Smooth muscle cell (in vitro differentiated cells): ENCODE measurements at regions not wholly inside any gene's neighbourhood (a gene's known extent, or its start where the extent isn't known, plus 50 kb on each side); places are given as distances from the start of the nearest gene placed in this dataset.

Experiments used
- DNase-seq: peaks from one replicate; lab custom pipeline; 2025; ENCODE audit not compliant: unreplicated experiment; lab: John Stamatoyannopoulos, UW
- H2AFZ ChIP-seq: fragments of 200-600 bp; sonication (generic); 2 replicates; pipeline ENCODE4 v1.6.0; 2016; ENCODE audit warnings: antibody characterized with exemption, low read depth, mild to moderate bottlenecking
- H3F3A ChIP-seq: fragments of 200-600 bp; sonication (generic); 2 replicates; pipeline ENCODE4 v1.6.0; 2017; ENCODE audit warnings: antibody characterized with exemption, low read depth
- H3K27ac ChIP-seq: fragments of 200-600 bp; sonication (generic); 2 replicates; pipeline ENCODE4 v1.5.1; 2016; ENCODE audit warnings: low read depth, mild to moderate bottlenecking
- H3K27me3 ChIP-seq: fragments of 200-600 bp; sonication (generic); 2 replicates; pipeline ENCODE4 v1.6.1; 2016; ENCODE audit warnings: low read depth, mild to moderate bottlenecking
- H3K36me3 ChIP-seq: fragments of 200-600 bp; sonication (generic); 2 replicates; pipeline ENCODE4 v1.5.1; 2016; ENCODE audit warnings: low read depth
- H3K4me1 ChIP-seq: fragments of 200-600 bp; sonication (generic); 2 replicates; pipeline ENCODE4 v1.5.1; 2016; ENCODE audit warnings: low read depth
- H3K4me2 ChIP-seq: fragments of 200-600 bp; sonication (generic); 2 replicates; pipeline ENCODE4 v1.6.0; 2016; ENCODE audit warnings: mild to moderate bottlenecking
- H3K4me3 ChIP-seq: fragments of 200-600 bp; sonication (generic); 2 replicates; pipeline ENCODE4 v1.5.1; 2016; ENCODE audit warnings: mild to moderate bottlenecking
- H3K79me2 ChIP-seq: fragments of 200-600 bp; sonication (generic); 2 replicates; pipeline ENCODE4 v1.6.0; 2016; ENCODE audit warnings: low read depth, mild to moderate bottlenecking
- H3K9ac ChIP-seq: fragments of 200-600 bp; sonication (generic); 2 replicates; pipeline ENCODE4 v1.6.0; 2016; ENCODE audit warnings: low read depth
- H3K9me3 ChIP-seq: fragments of 200-600 bp; sonication (generic); replicated peaks from 2 replicates; pipeline ENCODE4 v1.5.1; 2016; ENCODE audit warnings: low read depth
- H4K20me1 ChIP-seq: fragments of 200-600 bp; sonication (generic); 2 replicates; pipeline ENCODE4 v1.6.0; 2016; ENCODE audit warnings: low read depth
- CTCF ChIP-seq: fragments of 200-600 bp; sonication (generic); IDR thresholded peaks from 2 replicates; pipeline ENCODE4 v1.5.1; 2017; ENCODE audit warnings: borderline replicate concordance, mild to moderate bottlenecking, antibody characterized with exemption; ENCODE audit not compliant: insufficient read depth, poor library complexity, severe bottlenecking
- WGBS: methylation state at CpG from one replicate; pipeline ENCODE4 v1.1.7; 2016; ENCODE audit warnings: low lambda C conversion rate; 5-methylcytosine and 5-hydroxymethylcytosine counted together

GRCh38 chr6:137705160-137706082 is 161.6 kb upstream of the TNFAIP3 start:
- Histone ChIP-seq H3K4me3 (no peak overlapping the region), H3F3A (no peaks in the 10 kb centered on the region), H2AFZ (peak overlapping the region; percentile 40), H3K4me2 (no peak overlapping the region), H3K36me3 (no peaks in the 10 kb centered on the region), H3K27ac (no peak overlapping the region), H3K9me3 (no peaks in the 10 kb centered on the region), H3K9ac (no peak overlapping the region), H3K79me2 (no peaks in the 10 kb centered on the region), H4K20me1 (no peaks in the 10 kb centered on the region), H3K27me3 (no peaks in the 10 kb centered on the region), H3K4me1 (no peaks in the 10 kb centered on the region)
- DNase-seq, result peak; percentile 27
- peak; percentile 86 for TF ChIP-seq CTCF
- WGBS, result 51% methylated on average over 11 of the region's 11 CpGs

GRCh38 chr6:137706083-137706750 is 160.8 kb upstream of the TNFAIP3 start:
- 74% methylated on average over 10 of the region's 10 CpGs for WGBS
- H3K4me2 ChIP-seq, result no peak overlapping the region
- no peaks in the 10 kb centered on the region for H4K20me1 ChIP-seq
- H3K27ac ChIP-seq, result no peak overlapping the region
- no peaks in the 10 kb centered on the region for H3K27me3 ChIP-seq
- DNase-seq, result no peak
- H3K9me3 ChIP-seq, result no peaks in the 10 kb centered on the region
- no peak overlapping the region for H2AFZ ChIP-seq
- H3K9ac ChIP-seq, result no peak overlapping the region
- H3K36me3 ChIP-seq, result no peaks in the 10 kb centered on the region
- H3K4me3 ChIP-seq, result no peak overlapping the region
- H3K79me2 ChIP-seq, result no peaks in the 10 kb centered on the region
- H3F3A ChIP-seq, result no peaks in the 10 kb centered on the region
- H3K4me1 ChIP-seq, result no peaks in the 10 kb centered on the region
- no peak for TF ChIP-seq CTCF

GRCh38 chr6:137707038-137707589 is 159.9 kb upstream of the TNFAIP3 start:
- Histone ChIP-seq H4K20me1 (no peaks in the 10 kb centered on the region), H2AFZ (peak overlapping the region; percentile 50), H3K9ac (no peak overlapping the region), H3K4me2 (no peak overlapping the region), H3K27ac (peak overlapping the region; percentile 9), H3K36me3 (no peaks in the 10 kb centered on the region), H3K27me3 (no peaks in the 10 kb centered on the region), H3K4me1 (no peaks in the 10 kb centered on the region), H3K4me3 (no peak overlapping the region), H3F3A (no peaks in the 10 kb centered on the region), H3K9me3 (no peaks in the 10 kb centered on the region), H3K79me2 (no peaks in the 10 kb centered on the region)
- TF ChIP-seq CTCF, result no peak
- DNase-seq, result no peak
- WGBS, result 81% methylated on average over 9 of the region's 9 CpGs
